ENCODE measurements at regions not wholly inside any gene's neighbourhood (a gene's known extent, or its start where the extent isn't known, plus 50 kb on each side); places are given as distances from the start of the nearest gene placed in this dataset.
"Not testable (repeated sequence)": the region's sequence is repeated elsewhere in the genome, so short reads cannot be mapped to it uniquely, and the experiment has no call there.

DNA sequence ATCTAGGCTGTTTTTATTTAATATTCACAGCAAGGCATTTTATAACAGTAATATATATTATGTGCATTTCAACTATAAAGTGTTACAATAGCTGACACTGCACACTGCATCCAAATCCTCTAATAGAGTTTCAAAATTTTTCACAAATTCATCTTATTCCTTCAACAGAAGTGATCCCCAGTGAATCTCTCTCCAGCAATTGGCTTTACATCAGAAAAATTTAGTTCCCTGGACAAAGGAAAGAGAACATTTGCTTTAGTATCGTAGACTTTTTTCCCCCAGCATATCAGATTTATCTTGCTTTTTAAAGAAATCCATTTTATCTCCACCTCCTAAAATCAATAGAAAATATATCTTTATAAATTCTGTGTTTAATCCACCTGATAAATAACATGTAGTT is 868.6 kb downstream of the TBL1XR1 start:
- no peak for DNase-seq (ENCODE audit: low read depth)

DNA sequence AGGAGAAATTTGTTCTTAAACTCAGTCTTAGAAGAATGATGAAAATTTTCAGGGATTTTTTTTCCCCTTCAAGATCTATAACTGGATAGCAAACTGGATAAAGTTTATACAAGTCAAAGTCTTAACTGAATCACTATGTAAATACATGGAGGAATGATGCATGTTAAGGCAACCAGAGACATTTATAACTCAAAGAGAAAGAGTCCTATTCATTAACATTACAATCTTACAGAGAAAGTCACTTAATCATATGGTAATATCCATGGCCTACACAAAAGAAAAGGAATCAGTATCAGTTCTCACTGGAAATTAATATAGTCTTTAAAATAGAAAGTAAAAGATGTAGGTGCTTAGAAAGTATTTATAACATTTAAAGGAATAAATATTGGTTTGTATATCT is 869.1 kb downstream of the TBL1XR1 start:
- DNase-seq (ENCODE audit: low read depth), result no peak

DNA sequence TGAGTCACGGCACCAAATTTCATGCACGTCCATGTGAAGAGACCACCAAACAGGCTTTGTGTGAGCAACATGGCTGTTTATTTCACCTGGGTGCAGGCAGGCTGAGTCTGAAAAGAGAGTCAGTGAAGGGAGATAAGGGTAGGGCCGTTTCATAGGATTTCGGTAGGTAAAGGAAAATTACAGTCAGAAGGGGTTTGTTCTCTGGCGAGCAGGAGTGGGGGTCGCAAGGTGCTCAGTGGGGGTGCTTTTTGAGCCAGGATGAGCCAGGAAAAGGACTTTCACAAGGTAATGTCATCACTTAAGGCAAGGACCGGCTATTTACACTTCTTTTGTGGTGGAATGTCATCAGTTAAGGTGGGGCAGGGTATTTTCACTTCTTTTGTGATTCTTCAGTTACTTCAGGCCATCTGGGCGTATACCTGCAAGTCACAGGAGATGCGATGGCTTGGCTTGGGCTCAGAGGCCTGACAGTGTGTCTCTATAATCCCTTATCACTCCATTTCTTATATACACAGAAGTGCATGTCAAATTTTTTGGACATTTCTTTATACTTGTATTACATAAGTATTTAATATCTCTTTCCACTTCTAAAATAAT is 870.3 kb downstream of the TBL1XR1 start:
- not testable (repeated sequence) for DNase-seq (ENCODE audit: low read depth)

DNA sequence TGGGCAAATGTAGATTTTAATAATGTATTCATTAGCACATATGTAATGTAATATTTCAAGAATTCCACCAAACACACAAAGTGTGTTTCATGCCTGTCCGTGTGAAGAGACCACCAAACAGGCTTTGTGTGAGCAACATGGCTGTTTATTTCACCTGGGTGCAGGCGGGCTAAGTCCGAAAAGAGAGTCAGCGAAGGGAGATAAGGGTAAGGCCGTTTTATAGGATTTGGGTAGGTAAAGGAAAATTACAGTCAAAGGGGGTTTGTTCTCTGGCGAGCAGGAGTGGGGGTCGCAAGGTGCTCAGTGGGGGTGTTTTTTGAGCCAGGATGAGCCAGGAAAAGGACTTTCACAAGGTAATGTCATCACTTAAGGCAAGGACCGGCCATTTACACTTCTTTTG is 875.8 kb downstream of the TBL1XR1 start:
- not testable (repeated sequence) for DNase-seq (ENCODE audit: low read depth)

DNA sequence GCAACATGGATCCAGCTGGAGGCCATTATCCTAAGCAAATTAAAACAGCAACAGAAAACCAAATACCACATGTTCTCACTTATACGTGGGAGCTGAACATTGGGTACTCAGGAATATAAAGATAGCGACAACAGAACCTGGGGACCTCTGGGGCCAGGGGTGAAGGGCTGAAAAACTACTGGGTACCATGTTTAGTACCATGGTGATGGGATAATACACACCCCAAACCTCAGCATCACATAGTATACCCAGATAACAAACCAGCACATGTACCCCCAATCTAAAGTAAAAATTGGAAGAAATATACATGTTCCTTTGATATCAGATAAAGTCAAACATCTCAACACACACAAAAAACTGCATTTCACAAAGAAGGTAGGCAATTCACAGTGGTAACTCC is 876.2 kb downstream of the TBL1XR1 start:
- no peak for DNase-seq (ENCODE audit: low read depth)

DNA sequence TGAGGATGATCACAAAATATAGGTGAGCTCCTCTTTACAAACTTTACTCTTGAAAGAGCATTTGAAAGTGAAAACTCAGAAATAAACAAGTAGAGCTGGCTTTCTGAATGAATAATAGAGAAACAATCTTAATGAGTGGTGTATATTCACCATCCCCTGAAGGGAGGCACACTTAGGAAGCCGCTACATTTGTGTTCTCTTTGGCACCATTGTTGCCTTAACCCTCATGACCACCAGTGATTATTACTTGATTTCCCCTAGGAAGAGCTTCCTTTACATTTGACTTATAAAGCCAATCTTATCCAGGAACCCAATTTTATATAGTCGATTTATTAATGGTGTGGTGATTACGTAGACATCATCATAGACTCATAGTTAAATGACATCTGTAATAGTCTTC is 883.9 kb downstream of the TBL1XR1 start:
- no peak for DNase-seq (ENCODE audit: low read depth)

DNA sequence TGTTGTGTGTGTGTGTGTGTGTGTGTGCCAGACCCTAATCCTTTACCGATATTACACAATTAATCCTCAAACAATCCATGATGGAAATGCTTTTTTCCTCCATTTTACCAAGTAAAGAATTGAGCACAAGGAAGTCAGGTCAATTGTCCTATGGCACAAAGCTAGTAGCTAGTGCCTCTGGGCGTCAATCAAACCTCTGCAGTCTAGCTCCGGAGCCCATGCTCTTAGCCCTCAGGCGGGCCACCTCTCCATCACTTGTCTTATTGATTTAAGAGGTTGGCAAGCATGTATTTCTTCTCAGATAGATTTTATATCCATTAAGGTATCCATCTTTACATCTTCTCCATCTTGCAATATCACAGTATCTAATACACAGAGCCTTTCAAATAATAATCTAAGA is 886.6 kb downstream of the TBL1XR1 start:
- DNase-seq (ENCODE audit: low read depth), result no peak

DNA sequence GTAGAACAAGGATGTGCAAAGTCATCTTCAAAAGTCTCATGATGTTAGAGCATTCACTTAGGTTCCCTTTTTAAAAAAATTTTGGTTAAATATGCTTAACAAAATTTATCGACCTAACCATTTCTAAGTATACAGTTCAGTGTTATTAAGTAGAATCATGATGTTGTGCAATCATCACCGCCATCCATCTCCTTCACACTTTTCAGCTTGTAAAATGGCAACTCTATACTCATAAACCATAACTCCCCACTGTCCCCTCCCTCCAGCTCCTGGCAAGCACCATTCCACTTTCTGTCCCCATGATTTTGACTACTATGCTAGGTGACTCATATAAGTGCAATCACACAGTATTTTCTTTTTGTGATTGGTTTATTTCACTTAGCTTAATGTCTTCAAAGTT is 895.0 kb downstream of the TBL1XR1 start:
- DNase-seq (ENCODE audit: low read depth), result no peak

DNA sequence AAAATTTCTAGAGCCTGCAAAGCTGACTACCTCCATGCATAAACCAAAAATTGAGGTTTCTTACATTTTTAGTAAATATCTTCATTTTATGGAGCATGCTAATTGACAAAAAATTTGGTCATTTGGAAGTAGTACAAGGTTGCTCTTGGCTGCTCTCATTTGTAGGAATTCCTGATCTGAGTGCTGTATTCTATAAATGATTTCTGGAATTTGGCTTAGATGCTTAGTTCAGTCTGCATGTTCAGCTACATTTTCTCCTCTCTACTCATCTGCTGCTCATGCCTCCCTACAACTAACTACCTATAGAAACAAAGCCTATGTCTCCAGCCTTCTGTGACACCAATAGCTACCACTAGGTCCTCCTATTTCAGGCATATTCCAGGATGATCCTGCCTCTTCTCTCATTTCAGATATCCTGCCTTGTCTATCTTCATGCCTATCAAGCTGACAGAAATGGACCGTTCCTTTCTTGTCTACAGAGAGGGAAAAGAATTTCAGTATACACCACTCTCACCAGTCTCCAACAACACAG is 901.1 kb downstream of the TBL1XR1 start:
- DNase-seq (ENCODE audit: low read depth), result no peak

DNA sequence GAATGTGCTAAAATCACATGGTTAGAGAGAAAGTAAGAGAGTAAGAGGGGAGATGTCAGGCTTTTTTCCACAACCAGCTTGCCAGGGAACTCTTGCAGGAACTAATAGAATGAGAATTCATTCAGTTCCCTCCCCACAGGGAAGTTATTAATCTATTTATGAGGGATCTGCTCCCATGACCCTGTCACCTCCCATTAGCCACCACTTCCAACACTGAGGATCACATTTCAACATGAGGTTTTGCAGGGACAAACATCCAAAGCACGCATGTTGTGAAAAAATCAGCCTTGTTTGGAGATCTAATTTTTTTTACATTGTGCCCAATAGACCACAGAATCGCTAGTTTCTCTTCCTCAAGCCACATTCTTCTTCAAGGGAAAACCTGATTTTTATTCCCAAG is 904.0 kb downstream of the TBL1XR1 start:
- no peak for DNase-seq (ENCODE audit: low read depth)

DNA sequence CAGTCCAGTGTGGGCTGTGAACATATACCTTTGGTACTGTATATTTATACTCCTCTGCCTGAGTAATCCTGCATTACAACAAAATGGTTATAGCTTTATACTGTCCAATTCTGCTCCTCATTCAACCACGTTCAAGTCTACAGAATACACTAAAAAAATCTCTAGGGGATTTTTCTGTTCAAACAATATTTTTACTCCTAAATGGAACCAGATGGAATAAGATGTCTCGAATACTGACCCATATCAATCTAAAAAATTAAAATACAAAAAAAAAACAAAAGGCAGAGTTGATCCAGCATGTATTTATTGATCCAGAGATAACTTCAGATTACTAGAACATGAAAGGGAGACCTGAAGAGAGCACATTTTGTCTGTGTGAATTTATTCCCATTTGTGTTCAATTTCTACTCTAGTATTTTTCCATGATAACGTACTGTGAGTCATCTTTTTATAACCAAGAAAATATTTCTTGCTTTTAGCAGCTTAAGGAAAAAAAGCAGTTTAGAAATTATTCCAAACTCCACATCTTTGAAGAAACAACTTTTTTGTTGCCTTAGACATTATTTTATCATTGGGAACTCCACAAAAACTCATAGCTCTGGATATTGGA is 910.7 kb downstream of the TBL1XR1 start:
- DNase-seq (ENCODE audit: low read depth), result no peak

DNA sequence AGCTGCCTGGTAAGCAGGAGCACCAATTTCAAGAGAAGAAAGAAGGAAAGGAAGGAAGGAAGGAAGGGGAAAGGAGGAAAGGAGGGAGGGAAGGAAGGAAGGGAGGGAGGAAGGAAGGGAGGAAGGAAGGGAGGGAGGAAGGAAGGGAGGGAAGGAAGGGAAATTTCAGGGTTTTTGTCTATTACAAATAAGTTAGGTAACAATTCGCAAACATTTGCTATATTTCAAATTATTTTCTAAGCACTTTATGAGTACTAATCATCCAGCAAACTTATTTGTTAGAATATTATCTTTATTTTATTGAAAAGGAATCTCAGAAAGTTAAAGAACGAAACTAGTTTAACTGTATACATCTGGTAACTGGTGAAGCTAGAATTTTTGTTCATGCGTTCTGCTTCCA is 921.7 kb downstream of the TBL1XR1 start:
- DNase-seq (ENCODE audit: low read depth), result no peak

DNA sequence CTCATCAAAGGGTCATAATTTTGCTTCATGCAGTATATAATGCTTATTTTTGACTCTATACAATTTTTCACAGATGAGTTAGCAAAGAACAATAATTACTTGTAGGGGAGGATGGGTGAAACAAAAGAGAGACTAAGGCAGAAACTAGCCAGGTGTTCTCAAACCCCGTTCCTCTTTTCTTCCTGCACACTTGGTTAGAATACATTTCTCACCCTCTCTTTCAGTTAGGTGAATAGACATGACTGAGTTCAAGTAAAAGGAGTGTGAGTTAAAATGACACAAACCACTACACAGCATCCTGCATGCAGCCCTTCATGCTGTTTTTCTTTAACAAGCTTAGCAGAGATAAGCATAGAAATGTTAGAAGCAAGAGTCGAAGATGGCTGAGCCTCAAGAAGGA is 922.2 kb downstream of the TBL1XR1 start:
- no peak for DNase-seq (ENCODE audit: low read depth)

DNA sequence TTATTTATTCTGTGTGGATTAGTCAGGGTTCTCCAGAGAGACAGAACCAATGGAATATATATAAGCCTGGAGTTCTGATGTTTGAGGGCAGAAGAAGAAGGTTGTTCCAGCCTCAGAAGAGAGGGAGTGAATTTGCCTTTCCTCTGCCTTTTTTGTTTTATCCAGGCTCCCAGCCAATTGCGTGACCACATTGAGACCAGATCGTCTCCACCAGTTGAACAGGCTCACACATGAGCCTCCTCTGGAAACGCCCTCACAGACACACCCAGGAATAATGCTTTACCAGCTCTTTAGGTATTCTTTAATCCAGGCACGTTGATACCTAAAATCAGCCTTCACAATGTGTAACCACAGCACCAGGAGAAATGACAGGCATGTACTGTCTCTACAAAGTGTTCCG is 923.1 kb downstream of the TBL1XR1 start:
- DNase-seq (ENCODE audit: low read depth), result no peak

DNA sequence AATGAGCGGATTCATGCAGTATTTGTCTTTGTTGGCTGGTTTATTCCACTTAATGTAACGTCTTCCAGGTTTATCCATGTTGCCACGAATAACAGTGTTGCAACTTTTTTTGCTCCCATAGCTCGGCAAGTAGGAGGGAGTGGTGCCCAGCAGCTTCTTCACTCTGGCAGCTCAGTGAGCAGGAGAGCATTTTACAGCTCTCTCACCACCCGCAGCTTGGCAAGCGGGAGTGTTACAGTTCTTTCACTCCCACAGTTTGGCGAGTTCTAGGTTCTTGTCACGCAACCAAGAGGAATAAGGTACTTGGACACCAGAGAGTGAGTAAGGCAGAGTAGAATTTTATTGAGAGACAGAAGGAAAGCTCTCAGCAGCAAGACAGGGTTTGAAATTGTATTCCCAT is 935.2 kb downstream of the TBL1XR1 start:
- DNase-seq (ENCODE audit: low read depth), result no peak

DNA sequence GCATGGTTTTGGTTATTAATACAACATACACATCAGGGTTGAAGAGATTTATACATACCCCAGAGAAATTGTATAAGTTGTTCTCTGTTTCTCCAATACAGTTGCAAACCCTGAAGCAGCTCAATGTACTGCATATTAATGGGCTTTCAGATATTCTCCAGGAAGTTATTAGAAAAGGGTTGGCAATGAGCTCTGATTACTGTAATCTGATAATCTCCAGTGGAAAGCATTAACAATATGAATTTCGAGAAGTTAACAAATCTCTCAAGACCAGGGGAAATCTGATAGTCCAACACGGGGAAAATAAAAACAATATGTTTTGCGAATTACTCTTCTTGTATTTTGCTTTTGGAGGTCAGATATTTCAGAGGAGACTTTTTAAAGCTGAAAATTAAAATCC is 950.1 kb downstream of the TBL1XR1 start:
- no peak for DNase-seq (ENCODE audit: low read depth)

DNA sequence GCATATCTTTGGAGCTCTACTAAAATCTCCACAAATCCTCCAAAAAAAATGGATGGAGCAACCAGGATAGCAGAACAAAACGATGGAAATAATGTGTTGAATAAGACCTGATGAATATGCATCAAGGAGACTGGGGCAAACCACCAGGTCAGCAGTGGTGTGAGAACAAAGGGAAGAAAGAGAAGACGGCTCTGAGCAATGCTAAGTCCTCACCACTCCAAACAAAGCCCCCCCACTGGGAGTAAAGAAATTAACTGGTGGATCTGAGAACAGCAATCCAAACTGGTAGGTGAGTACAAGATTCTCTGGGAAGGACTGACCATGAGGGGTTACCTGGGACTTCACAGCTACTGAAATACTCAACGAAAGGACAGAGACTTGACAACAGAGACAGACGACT is 977.3 kb downstream of the TBL1XR1 start:
- DNase-seq (ENCODE audit: low read depth), result no peak

DNA sequence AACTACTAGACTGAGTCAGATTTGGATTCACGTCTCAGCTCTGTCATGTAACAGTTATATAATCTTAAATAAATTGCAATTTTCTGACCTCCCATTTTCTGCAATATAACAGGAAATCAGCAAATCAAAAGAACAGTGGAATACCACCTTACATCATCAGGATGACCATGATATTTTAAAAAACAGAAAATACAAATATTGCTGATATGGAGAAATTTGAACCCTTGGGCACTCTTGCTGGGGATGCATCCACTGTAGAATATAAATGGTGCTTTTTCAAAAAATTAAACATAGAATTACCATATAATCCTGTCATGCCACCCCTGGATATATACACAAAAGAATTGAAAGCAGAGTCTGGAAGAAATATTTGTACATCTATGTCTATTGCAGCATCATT is 982.5 kb downstream of the TBL1XR1 start:
- DNase-seq (ENCODE audit: low read depth), result no peak

DNA sequence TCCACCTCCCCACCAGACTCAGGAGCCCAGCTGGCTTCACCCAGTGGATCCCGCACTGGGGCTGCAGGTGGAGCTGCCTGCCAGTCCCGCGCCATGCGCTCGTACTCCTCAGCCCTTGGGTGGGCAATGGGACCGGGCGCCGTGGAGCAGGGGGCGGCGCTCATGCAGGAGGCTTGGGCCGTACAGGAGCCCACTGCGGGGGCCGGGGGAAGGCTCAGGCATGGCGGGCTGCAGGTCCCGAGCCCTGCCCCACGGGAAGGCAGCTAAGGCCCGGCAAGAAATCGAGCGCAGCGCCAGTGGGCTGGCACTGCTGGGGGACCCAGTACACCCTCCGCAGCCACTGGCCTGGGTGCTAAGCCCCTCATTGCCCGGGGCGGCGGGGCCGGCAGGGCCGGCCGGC is 984.0 kb downstream of the TBL1XR1 start:
- DNase-seq (ENCODE audit: low read depth), result not testable (repeated sequence)

DNA sequence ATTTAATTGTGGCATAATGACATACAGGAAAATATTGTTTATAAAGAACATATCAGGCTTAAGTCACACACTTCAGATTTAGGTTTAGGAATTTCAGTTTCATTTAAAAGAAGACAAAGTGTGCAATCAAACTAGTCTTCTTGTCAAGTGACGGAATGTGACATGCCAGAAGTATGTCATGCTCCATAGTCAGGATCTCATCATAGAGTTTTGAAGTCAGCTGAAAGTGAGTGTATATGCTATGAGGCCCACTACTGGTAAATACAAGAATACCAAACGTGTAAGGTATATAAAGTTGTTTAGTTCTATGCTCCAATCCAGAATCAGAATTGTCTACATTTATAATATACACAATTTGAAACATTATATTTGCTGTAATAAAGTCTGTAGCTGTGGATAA is 988.4 kb downstream of the TBL1XR1 start:
- no peak for DNase-seq (ENCODE audit: low read depth)

DNA sequence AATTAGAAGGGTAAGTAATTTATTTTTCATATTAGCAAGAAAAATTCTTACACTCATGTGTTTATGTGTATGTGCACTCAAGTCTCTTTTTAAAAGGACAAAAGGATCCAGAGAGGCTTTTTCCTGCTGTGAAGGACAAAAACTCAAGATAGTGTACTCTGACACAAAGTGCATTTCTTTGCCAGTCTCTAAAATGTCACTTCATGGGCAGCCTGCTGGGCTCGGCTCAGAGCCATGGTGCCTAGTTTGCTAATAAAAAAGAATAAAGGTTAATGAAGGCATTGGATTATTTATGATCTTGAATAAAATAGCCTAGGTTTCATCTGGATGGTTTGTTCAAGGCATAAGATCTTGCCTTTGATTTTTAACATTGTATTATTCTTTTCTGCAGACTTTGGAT is 989.0 kb downstream of the TBL1XR1 start:
- no peak for DNase-seq (ENCODE audit: low read depth)

DNA sequence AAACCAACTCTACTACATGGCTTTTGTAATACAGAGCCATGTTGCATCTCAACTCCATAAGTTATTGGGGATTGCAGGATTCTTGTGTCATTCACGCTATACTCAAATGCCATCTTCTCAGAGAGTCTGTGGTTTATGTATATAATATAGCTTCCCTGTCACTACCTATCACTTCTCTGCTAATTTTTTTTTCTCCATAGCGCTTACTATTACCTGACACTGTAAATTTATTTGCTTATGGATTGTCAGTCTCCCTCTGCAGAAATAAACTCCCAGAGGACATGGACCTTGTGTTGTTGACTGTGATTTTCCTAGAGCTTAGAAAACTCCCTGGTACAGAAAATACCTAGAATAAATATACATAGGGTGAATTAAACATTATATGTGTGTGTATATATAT is 990.5 kb downstream of the TBL1XR1 start:
- DNase-seq (ENCODE audit: low read depth), result no peak

DNA sequence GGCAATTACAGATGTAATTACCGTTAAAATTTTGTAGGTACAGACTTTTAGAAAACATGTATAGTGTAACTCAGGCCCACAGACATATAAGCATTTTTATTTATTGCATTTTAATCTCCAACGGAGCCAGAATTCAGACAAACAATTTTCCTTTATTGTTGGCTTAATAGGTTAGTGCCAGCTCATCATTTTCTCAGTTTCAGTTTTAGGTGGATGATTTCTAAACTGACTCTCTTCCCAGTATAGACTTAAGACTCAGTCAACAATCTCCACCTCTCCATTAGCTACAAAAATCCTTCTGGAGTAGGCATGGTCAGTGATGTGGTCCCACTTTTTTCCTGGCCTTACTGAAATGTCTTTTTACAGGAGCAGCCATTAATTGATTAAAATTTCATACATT is 994.6 kb downstream of the TBL1XR1 start:
- no peak for DNase-seq (ENCODE audit: low read depth)

DNA sequence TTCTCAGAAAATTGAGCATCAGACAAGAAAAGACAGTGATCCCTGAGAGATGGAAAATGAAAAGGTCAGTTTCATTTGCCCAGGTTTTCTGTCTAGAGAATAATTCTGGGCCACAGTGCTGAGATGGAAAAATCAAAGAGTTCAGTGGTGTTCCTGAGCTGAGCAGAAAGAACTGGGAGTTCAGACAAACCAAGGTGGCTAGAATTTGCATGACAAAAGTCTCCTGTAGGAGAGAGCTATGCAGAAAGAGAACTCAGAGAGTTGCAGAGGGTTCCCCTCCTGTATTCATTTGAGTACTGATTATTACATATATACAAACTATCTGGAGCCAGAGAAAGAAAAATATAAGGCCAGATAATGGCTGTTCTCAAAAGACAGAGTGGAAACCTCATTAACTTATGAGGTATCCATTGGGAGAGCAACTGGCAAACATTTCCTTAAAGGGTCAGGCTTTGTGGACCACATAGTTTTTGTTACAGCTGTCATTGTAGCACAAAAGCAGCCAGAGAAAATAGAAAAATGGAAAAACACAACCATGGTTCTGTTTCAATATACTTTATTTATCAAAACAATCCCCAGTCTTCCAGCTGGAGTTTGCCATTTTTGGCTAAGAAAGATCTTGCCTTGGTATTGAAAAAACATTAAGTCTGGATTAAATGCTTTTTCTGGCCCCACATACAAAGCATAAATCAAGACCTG is 1004.1 kb downstream of the TBL1XR1 start:
- DNase-seq (ENCODE audit: low read depth), result no peak

Measured in stimulated activated CD8-positive, alpha-beta memory T cell treated with anti-CD3 and anti-CD28 coated beads, Interleukin-15, amount 100 ng/mL, for 24 hours (primary cell).